ES-I3 (cell line): ENCODE measurements at regions not wholly inside any gene's neighbourhood (a gene's known extent, or its start where the extent isn't known, plus 50 kb on each side); places are given as distances from the start of the nearest gene placed in this dataset.
"Not testable (repeated sequence)": the region's sequence is repeated elsewhere in the genome, so short reads cannot be mapped to it uniquely, and the experiment has no call there.

Source experiments
- H3K36me3 ChIP-seq: 2 replicates; pipeline ENCODE4 v1.6.1; 2013; ENCODE audit warnings: mild to moderate bottlenecking, low read length, control low read depth, moderate library complexity; ENCODE audit not compliant: insufficient read depth
- H3K4me1 ChIP-seq: 2 replicates; pipeline ENCODE4 v1.6.1; 2013; ENCODE audit warnings: mild to moderate bottlenecking, control low read depth, low read length; ENCODE audit not compliant: insufficient read depth
- H3K9ac ChIP-seq: 2 replicates; pipeline ENCODE4 v1.6.1; 2013; ENCODE audit warnings: low read depth, mild to moderate bottlenecking, low read length, moderate library complexity
- H3K9me3 ChIP-seq: 2 replicates; pipeline ENCODE4 v1.6.1; 2013; ENCODE audit warnings: mild to moderate bottlenecking, low read length, moderate library complexity; ENCODE audit not compliant: control insufficient read depth, insufficient read depth

DNA sequence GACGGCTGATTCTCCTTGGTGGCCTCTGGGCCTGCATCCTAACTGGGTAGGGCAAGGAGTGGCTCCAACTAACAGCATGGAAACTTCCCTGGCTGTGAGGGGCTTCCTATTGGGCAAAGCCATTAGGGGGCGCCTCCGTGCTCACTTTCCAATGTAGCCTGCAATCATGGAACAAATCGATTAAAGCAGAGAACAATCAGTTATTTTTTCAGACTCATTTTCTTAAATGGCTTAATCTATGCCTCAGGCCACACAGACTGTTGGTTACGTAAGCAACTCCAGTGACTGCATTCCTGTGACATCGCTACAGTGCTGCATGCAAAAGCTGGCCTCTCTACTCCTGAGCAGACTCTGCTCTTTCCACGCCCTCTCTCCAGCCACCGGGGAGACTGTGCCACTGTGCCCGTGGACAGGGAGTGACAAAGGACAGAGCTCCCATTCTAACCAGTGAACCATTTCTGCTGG is 278.9 kb downstream of the KLF13 start:
- H3K9ac ChIP-seq, result no peak overlapping the region
- no peaks in the 10 kb centered on the region for H3K9me3 ChIP-seq
- peaks cover 7% of the 10 kb centered on the region; the same call in 1 of the 2 replicates for H3K4me1 ChIP-seq

DNA sequence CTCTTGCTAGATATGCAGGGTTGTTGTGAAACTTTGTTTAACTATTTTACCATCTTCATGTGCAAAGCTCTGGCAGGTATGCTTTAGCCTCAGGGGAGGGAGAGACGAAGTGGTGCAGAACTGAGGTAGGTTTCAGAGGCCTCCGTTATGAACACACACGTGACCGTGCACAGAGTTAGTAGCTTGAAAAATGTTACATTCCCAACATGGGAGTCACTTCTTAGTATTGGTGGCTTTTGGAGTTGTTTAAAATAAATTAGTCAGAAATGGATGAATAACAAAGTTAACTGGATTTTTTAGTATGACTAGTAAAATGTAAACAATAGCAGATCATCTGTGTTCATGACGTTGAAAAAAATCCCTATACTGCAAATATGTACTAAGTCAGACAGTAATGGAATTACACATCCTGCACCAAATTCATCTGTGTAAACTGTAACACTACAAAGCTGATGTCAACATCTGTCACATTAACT is 279.6 kb downstream of the KLF13 start:
- Histone ChIP-seq H3K36me3 (no peaks in the 10 kb centered on the region), H3K4me1 (peaks cover 7% of the 10 kb centered on the region; the same call in 1 of the 2 replicates), H3K9ac (no peak overlapping the region), H3K9me3 (no peaks in the 10 kb centered on the region)

More for the DNA sequence above, 278.9 kb downstream of the KLF13 start:
- H3K36me3 ChIP-seq, result no peaks in the 10 kb centered on the region

DNA sequence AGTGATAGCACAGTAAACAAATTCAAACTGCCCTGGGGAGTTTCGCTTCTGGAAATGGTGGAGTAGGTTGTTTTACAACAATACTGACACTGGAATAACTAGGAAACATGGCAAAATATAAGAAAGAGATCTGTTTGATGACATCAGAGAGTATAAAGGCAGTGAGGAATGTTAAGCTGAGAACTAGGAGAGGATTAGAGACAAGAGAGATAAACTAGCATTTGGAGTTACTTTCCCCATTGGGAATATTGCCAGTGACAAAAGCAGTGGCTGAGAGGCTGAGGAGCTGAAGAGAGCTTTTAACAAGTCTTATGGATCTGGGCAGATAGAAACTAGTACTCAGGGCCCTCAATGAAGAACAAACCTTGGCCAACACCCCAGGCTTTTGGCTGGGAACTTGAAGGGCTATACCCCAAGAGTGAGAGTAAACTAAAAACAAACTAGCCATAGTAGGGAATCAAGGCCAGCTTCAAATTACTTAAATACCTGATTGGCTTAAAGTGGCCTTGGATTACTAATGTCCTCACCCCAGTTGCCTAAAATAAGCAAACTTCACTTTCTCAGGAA is 280.4 kb downstream of the KLF13 start:
- H3K9me3 ChIP-seq, result no peaks in the 10 kb centered on the region
- peaks cover 7% of the 10 kb centered on the region; the same call in 1 of the 2 replicates for H3K4me1 ChIP-seq
- no peak overlapping the region for H3K9ac ChIP-seq
- no peaks in the 10 kb centered on the region for H3K36me3 ChIP-seq

DNA sequence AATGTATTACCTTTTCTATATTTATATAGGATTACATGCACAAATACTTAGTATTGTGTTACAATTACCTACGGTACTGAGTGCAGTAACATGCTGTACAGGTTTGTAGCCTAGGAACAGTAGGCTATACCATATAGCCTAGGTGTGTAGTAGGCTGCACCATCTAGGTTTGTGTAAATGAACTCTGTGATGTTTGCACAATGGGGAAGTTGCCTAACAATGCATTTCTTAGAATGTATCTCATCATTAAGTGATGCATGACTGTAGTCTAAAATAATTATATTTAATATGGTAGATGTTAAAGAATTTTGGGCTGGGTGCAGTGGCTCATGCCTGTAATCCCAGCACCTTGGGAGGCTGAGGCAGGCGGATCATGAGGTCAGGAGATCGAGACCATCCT is 281.0 kb downstream of the KLF13 start:
- Histone ChIP-seq H3K36me3 (no peaks in the 10 kb centered on the region), H3K4me1 (peaks cover 7% of the 10 kb centered on the region; the same call in 1 of the 2 replicates), H3K9ac (no peak overlapping the region), H3K9me3 (no peaks in the 10 kb centered on the region)

DNA sequence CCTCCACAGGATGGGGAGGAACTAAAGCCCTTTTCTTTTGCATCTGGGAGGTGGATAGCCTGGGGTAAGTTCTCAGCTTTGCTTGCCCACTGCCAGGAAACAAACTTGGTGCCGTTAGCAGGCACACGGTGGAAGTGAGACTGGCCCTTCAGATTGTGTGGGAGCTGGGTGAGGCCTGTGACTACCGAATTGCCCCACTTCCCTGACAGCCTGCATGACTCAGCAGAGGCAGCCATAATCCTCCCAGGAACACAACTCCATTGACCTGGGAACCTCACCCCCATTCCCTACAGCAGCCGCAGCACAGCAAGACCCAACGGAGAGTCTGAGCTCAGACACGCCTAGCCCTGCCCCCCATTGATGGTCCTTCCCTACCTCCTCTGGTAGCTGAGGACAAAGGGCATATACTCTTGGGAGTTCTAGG is 282.6 kb downstream of the KLF13 start:
- no peak overlapping the region for H3K9ac ChIP-seq
- H3K9me3 ChIP-seq, result no peaks in the 10 kb centered on the region
- peaks cover 7% of the 10 kb centered on the region; the same call in 1 of the 2 replicates for H3K4me1 ChIP-seq
- no peaks in the 10 kb centered on the region for H3K36me3 ChIP-seq

DNA sequence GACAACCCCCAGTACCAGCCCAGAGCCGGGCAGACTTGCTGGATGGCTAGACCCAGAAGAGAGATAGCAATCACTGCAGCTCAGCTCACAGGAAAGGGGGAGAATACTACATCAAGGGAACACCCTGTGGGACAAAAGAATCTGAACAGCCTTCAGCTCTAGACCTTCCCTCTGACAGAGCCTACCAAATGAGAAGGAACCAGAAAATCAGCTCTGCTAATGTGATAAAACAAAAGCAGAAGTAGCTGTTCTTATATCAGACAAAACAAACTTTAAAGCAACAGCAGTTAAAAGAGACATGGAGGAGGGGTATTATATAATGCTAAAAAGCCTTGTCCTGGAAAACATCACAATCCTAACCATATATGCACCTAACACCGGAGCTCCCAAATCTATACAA is 283.3 kb downstream of the KLF13 start:
- no peaks in the 10 kb centered on the region for H3K36me3 ChIP-seq
- H3K4me1 ChIP-seq, result peaks cover 7% of the 10 kb centered on the region; the same call in 1 of the 2 replicates
- no peaks in the 10 kb centered on the region for H3K9me3 ChIP-seq
- no peak overlapping the region for H3K9ac ChIP-seq

DNA sequence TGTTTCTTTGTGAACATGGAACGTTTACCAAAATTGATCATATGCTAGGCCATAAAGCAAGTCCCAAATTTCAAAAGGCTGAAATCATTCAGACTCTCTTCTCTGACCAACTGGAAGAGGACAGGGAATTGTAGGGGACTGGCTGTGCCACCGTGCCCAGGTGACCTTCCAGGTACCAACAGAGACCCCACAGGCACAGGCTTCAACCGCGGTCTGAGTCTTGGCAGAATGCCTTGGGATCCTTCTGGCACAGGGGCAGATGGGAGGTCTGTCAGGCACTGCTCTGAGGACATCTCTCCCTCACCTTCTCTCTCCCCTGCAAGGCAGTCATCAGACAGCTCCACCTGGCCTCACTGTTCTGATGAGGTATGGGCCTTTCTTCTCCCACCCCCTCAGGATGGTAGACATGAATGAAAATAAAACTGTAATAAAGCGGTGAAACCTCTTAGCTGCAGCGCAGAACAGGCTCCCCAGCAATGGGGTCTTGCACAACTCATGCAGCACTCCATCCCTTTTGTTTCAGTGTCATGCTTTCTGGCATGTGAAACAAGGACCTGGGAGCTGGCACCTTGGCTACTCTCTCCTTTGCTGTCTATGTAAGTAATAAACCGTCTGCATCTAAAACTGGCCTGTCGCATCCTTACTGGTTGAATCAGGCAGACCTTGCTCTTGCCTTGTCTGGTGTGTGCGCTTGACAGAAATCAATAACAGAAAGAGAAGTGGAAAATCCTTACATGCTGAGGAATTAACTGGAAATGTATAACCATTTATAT is 289.2 kb downstream of the KLF13 start:
- Histone ChIP-seq H3K9ac (no peak overlapping the region), H3K9me3 (no peaks in the 10 kb centered on the region), H3K36me3 (no peaks in the 10 kb centered on the region), H3K4me1 (no peaks in the 10 kb centered on the region)

DNA sequence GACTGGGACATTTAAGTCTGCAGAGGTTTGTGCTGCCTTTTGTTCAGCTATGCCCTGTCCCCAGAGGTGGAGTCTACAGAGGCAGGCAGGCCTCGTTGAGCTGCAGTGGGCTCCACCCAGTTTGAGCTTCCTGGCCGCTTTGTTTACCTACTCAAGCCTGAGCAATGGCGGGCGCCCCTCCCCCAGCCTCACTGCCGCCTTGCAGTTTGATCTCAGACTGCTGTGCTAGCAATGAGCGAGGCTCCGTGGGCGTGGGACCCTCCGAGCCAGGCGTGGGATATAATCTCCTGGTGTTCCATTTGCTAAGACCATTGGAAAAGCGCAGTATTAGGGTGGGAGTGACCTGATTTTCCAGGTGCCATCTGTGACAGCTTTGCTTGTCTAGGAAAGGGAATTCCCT is 296.7 kb downstream of the KLF13 start:
- not testable (repeated sequence) for H3K4me1 ChIP-seq, H3K36me3 ChIP-seq, H3K9ac ChIP-seq, H3K9me3 ChIP-seq

DNA sequence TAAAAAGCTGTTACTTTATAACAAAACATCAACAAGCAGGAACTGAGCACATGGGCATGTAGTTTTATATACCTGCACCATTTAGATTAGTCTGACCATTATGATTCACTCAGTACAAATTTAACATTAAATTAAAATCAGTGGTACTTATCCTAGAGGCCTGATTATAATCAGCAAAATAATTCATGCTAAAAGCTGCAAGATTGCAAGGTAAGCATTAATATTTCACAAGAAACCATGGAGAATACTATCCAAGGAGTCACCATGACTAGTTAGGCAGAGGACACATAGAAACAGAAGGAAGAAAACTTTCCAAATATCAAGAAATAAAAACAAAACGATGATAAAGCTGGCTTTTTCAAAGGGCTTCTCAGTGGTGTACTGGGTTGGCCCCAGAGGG is 297.5 kb downstream of the KLF13 start:
- not testable (repeated sequence) for H3K9ac ChIP-seq, H3K4me1 ChIP-seq, H3K9me3 ChIP-seq, H3K36me3 ChIP-seq

DNA sequence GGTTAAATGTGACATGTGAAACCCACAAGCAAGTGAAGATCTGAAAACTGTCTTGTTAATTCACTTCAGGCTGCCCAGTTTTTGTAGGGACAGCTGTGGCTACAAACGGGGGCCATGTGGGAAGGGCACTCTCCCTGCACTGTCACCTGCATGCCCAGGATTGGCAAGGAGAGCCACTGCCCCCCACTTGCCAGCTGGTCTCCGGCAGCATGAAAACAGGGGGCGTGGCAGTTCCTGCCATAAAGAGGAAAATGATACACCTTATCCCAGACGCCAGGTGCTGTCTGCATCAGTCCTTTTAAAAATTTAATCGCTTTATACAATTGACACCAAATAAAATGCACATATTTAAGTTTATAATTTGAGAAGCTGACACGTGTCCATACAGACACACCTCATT is 309.1 kb downstream of the KLF13 start:
- not testable (repeated sequence) for H3K4me1 ChIP-seq, H3K9me3 ChIP-seq, H3K9ac ChIP-seq, H3K36me3 ChIP-seq

DNA sequence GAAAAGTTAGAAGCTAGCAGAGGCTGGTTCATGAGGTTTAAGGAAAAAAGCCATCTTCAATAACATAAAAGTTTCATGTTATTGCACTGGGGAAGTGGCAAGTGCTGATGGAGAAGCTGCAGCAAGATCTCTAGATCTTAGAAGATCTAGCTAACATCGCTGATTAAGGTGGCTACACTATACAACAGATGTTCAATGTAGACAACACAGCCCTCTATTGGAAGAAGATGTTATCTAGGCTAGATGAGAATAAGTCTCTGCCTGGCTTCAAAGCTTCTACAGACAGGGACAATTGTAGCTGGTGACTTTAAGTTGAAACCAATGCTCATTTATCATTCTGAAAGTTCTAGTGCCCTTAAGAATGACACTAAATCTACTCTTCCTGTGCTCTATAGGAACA is 310.3 kb downstream of the KLF13 start:
- H3K9ac ChIP-seq, H3K4me1 ChIP-seq, H3K9me3 ChIP-seq, H3K36me3 ChIP-seq: not testable (repeated sequence)

DNA sequence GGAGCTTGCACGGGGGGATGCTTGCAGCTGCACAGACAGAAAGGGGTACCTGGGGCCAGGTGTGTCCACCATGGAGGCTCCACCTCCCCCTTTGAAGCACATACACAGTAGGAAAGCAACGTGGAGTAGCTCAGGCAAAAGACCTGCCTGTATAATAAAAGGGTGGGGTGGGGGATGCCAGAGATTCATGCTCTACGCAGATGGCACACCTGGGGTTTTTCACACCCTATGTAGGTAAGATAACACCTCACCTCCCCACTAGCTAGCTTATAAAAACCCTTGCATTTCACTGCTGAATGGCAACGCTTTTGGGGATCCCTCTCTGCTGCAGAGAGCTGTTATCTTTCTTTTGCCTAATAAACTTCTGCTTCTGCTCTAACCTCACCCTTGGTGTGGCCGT is 317.3 kb downstream of the KLF13 start:
- H3K36me3 ChIP-seq, H3K9me3 ChIP-seq, H3K4me1 ChIP-seq, H3K9ac ChIP-seq: not testable (repeated sequence)

DNA sequence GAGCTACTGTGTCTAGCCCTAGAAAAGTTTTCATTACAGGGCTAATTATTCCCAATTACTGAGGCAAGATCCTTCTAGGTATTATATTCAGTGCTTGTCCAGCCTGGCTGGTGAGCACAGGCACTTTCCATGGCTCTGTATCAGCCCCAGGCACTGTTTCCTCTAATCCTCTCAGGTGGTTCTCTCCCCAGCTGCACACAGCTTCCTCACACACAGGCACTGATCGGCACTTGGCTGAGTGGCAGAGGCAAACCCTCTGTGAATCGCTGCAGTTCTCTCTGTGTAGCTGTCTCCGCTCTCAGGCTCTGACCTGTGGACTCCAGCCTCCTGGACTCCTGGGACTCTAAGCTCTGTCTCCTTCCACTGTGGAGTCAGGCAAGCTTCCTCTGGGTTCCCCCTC is 318.1 kb downstream of the KLF13 start:
- H3K9ac ChIP-seq, H3K9me3 ChIP-seq, H3K4me1 ChIP-seq, H3K36me3 ChIP-seq: not testable (repeated sequence)

DNA sequence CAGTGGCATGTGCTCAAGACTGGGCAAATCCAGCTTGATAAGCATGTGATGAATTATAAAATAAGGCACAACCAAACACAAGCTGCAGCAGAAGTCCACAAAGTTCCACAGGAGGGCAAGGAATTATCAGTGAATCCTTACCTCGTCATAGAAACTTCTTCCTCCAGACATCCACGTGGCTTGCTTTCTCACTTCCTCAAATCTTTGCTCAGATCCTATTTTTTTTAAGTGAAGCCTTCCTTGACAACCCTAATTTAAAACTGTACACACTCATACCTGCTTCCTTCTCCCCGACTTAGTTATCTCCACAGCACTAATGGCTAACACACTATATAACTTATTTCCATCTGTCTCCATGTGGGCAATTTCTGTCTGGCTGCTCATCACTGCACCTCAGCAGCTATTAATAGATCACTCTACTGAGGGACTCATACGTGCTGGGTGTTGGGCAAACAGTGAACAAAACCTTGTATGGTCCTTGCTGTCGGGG is 320.7 kb downstream of the KLF13 start:
- H3K36me3 ChIP-seq, H3K9ac ChIP-seq, H3K4me1 ChIP-seq, H3K9me3 ChIP-seq: not testable (repeated sequence)

DNA sequence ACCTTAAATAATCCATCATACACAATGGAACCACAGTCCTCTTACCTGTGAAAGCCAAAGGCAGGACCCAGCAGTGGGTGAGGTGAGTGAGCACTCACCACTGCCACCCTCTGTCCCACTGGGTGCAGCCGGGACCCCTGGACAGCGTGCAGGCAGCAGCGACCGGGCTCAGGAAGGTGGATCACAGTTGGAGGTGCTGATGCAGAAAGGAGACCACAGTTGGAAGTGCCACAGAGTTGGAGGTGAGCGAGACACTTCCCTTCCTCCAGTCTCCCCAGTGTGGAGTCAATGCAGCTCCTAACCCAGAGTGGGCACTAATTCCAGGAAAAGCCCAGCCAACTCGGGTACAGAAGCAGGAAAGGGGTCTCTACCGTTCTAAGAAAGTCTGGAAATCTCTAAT is 323.0 kb downstream of the KLF13 start:
- not testable (repeated sequence) for H3K4me1 ChIP-seq, H3K9me3 ChIP-seq, H3K36me3 ChIP-seq, H3K9ac ChIP-seq
